ENCODE measurements at regions not wholly inside any gene's neighbourhood (a gene's known extent, or its start where the extent isn't known, plus 50 kb on each side); places are given as distances from the start of the nearest gene placed in this dataset.

GRCh38 chr22:23410411-23410810 lies 169.7 kb downstream of the IGLL1 start:
- DNase-seq (ENCODE audit: low read depth in 2 of 2) = no peak

GRCh38 chr22:23409976-23410375 lies 170.1 kb downstream of the IGLL1 start:
- no peak for DNase-seq (ENCODE audit: low read depth in 2 of 2)

- no peak for DNase-seq (ENCODE audit: low read depth in 2 of 2)
Measured at GRCh38 chr22:23408321-23408720, 171.8 kb downstream of the IGLL1 start.

GRCh38 chr22:23405366-23405851 lies 174.7 kb downstream of the IGLL1 start:
- DNase-seq (ENCODE audit: low read depth in 2 of 2) = no peak

- no peak for DNase-seq (ENCODE audit: low read depth in 2 of 2)
Measured at GRCh38 chr22:23404689-23405365, 175.3 kb downstream of the IGLL1 start.

GRCh38 chr22:23403720-23404688 lies 176.1 kb downstream of the IGLL1 start:
- no peak for DNase-seq (ENCODE audit: low read depth in 2 of 2)

- DNase-seq (ENCODE audit: low read depth in 2 of 2) = no peak
Measured at GRCh38 chr22:23403152-23403719, 176.9 kb downstream of the IGLL1 start.

- DNase-seq (ENCODE audit: low read depth in 2 of 2) = peak in 1 of 2 donors; percentile 6
Measured at GRCh38 chr22:23402275-23403151, 177.6 kb downstream of the IGLL1 start.

- no peak for DNase-seq (ENCODE audit: low read depth in 2 of 2)
Measured at GRCh38 chr22:23401910-23402274, 178.2 kb downstream of the IGLL1 start.

- no peak for DNase-seq (ENCODE audit: low read depth in 2 of 2)
Measured at GRCh38 chr22:23401111-23401909, 178.8 kb downstream of the IGLL1 start.

GRCh38 chr22:23400286-23400981 lies 179.7 kb downstream of the IGLL1 start:
- no peak for DNase-seq (ENCODE audit: low read depth in 2 of 2)

GRCh38 chr22:23399367-23400285 lies 180.5 kb downstream of the IGLL1 start:
- DNase-seq (ENCODE audit: low read depth in 2 of 2) = no peak

GRCh38 chr22:23398701-23399366 lies 181.3 kb downstream of the IGLL1 start:
- no peak for DNase-seq (ENCODE audit: low read depth in 2 of 2)

- DNase-seq (ENCODE audit: low read depth in 2 of 2) = no peak
Measured at GRCh38 chr22:23397613-23398567, 182.2 kb downstream of the IGLL1 start.

- no peak for DNase-seq (ENCODE audit: low read depth in 2 of 2)
Measured at GRCh38 chr22:23397008-23397612, 183.0 kb downstream of the IGLL1 start.

GRCh38 chr22:23396362-23397007 lies 183.6 kb downstream of the IGLL1 start:
- DNase-seq (ENCODE audit: low read depth in 2 of 2) = no peak
